ENCODE measurements at regions not wholly inside any gene's neighbourhood (a gene's known extent, or its start where the extent isn't known, plus 50 kb on each side); places are given as distances from the start of the nearest gene placed in this dataset.
"Not testable (repeated sequence)": the region's sequence is repeated elsewhere in the genome, so short reads cannot be mapped to it uniquely, and the experiment has no call there.

DNA sequence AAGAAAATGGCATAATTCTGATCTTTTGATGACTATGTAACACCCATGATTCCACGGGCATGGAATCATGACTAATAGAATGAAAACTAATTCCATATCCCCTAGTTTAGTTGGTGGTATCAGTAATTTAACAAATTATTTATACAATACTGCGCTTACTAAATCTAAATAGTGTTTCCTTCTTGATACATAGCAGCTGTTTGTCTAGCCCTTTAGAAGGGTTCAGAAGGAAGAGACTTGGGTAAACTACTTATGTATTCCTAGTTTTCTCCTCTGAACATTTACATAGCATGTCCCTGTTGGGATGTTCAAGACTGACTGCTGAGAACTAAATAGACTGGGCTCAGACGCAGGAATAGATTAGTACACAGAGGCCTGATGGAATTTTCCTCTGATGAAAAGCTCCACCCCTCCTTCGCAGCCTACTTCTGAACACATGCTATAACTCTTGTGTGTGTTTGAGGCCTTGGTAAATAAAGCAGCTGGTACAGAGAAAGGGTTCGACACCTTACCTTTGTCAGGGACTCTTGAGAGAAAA is 330.6 kb upstream of the LMCD1 start:
- no peak for DNase-seq
- Mint-ChIP-seq H3K4me3 (no peak overlapping the region), H3K4me1 (ENCODE audit: low read depth) (no peaks in the 10 kb centered on the region), H3K9me3 (peaks cover 0 to 2% of the 10 kb centered on the region in 2 donors), H3K27ac (no peak overlapping the region), H3K36me3 (ENCODE audit: insufficient read depth in 2 of 2) (no peaks in the 10 kb centered on the region), H3K27me3 (ENCODE audit: low read depth) (no peaks in the 10 kb centered on the region)
- no peak for ATAC-seq (replicated peaks in 1 of 2)

DNA sequence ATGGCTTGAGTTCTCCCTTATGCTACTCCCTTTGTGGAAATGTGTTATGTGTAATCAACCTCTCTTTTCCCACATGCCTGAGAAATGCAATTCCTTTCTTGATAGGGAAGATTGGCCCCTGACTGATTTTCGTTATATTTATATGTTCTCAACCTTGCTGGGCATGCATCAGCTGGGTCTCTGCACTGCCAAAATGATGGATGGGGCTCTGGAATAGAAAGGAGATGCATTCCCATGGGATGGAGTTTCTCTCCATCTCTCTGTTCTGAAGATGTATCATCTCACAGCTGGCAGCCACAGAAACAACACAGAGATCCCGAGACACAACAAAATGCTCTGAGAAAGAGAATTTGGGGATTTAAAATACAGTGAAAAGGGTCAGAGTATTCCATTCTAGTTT is 327.7 kb upstream of the LMCD1 start:
- no peaks in the 10 kb centered on the region for H3K36me3 Mint-ChIP-seq (ENCODE audit: insufficient read depth in 2 of 2)
- DNase-seq (no peak), ATAC-seq (replicated peaks in 1 of 2) (no peak)
- no peaks in the 10 kb centered on the region for H3K27me3 Mint-ChIP-seq (ENCODE audit: low read depth)
- no peak overlapping the region for H3K4me3 Mint-ChIP-seq
- no peak overlapping the region for H3K27ac Mint-ChIP-seq
- no peaks in the 10 kb centered on the region for H3K4me1 Mint-ChIP-seq (ENCODE audit: low read depth)
- H3K9me3 Mint-ChIP-seq: no peaks in the 10 kb centered on the region

DNA sequence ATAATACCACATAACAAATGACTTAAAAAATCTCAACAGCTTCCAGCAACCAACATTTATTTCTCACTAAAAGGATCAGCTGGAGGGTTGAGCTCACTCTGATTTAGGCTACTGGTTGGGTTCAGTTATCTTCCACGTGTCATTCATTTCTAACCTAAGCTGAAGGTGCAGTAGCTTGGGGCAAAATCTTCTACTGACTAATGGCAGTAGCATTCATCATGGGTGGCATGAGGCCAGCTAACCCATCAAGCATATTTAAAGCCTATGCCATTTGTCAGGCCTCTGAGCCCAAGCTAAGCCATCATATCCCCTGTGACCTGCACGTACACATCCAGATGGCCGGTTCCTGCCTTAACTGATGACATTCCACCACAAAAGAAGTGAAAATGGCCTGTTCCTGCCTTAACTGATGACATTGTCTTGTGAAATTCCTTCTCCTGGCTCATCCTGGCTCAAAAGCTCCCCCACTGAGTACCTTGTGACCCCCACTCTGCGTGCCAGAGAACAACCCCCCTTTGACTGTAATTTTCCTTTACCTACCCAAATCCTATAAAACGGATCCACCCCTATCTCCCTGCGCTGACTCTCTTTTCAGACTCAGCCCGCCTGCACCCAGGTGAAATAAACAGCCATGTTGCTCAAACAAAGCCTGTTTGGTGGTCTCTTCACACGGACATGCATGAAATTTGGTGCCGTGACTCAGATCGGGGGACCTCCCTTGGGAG is 324.7 kb upstream of the LMCD1 start:
- not testable (repeated sequence) for DNase-seq; H3K9me3 Mint-ChIP-seq; H3K4me3 Mint-ChIP-seq; H3K27me3 Mint-ChIP-seq (ENCODE audit: low read depth); H3K4me1 Mint-ChIP-seq (ENCODE audit: low read depth); ATAC-seq (replicated peaks in 1 of 2); H3K27ac Mint-ChIP-seq; H3K36me3 Mint-ChIP-seq (ENCODE audit: insufficient read depth in 2 of 2)

DNA sequence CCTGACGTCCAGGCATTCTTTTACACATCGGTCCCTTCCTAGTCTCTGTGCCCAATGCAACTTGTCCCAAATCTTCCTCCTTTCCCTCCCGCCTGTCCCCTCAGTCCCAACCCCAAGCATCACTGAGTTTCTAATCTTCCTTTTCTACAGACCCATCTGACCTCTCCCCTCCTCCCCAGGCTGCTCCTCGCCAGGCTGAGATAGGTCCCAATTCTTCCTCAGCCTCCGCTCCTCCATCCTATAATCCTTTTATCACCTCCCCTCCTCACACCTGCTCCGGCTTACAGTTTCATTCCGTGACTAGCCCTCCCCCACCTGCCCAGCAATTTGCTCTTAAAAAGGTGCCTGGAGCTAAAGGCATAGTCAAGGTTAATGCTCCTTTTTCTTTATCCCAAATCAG is 323.1 kb upstream of the LMCD1 start:
- H3K27me3 Mint-ChIP-seq (ENCODE audit: low read depth); H3K4me3 Mint-ChIP-seq; H3K9me3 Mint-ChIP-seq; H3K27ac Mint-ChIP-seq; ATAC-seq (replicated peaks in 1 of 2); DNase-seq; H3K4me1 Mint-ChIP-seq (ENCODE audit: low read depth); H3K36me3 Mint-ChIP-seq (ENCODE audit: insufficient read depth in 2 of 2): not testable (repeated sequence)

DNA sequence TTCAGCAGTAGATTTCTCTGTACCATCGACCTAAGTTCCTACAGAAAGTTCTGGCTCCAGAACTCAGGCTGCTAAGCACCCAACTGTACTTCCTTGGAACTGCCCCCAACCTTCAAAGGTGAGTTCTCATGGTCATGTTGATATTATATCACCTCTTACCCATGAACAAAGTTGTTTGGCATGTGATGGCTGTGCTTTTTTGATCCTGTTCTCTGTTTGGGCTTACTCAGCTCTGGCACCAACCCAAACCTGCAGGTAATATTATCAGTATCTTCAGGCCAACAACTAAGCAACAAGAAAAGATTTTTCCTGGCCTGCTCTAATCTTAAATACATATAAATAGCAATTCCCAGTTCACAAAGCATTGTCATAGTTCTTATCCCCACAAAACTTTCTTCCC is 318.7 kb upstream of the LMCD1 start:
- DNase-seq (no peak), ATAC-seq (replicated peaks in 1 of 2) (no peak)
- Mint-ChIP-seq H3K36me3 (ENCODE audit: insufficient read depth in 2 of 2) (no peaks in the 10 kb centered on the region), H3K4me1 (ENCODE audit: low read depth) (no peaks in the 10 kb centered on the region), H3K4me3 (no peak overlapping the region), H3K9me3 (no peaks in the 10 kb centered on the region), H3K27me3 (ENCODE audit: low read depth) (no peaks in the 10 kb centered on the region), H3K27ac (no peak overlapping the region)

DNA sequence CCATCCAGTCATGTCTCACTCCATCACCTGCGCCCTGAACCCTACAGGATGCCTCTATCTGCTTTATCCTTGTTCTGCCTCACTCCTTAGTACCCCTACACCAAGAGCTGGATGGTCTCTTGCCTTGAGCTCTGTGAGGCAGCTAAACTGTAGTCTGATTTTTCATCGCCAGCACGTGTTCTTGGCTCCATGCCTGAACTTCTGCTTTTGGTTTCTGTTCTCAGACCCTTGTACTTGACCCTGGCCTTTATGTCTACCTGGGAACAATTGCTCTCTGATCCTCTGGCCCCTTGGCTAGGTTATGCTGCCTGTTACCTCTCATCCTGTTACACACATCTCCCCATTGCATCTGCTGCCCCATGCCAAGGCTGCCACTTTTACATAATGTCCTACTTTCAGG is 318.0 kb upstream of the LMCD1 start:
- Mint-ChIP-seq H3K9me3 (no peaks in the 10 kb centered on the region), H3K4me1 (ENCODE audit: low read depth) (no peaks in the 10 kb centered on the region), H3K4me3 (no peak overlapping the region), H3K36me3 (ENCODE audit: insufficient read depth in 2 of 2) (no peaks in the 10 kb centered on the region), H3K27me3 (ENCODE audit: low read depth) (no peaks in the 10 kb centered on the region), H3K27ac (no peak overlapping the region)
- no peak for ATAC-seq (replicated peaks in 1 of 2)
- no peak for DNase-seq

DNA sequence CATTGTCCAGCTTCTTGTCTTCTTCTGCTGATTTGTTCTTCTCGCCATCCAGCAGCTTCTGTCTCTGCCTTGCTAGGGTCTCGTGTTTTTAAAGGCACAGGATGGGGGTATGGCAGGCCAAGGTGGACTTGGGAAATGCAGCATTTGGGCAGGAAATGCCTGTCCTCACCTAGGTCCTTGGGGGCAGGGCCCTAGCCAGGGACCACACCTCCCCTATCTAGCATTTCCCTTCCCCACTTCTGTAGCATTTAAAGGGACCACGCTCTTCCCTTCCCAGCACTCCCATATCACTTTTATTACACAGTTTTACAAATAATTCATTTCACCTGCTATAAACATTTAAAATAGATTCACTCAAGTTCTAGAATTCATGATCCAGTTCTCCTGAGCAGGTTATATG is 315.4 kb upstream of the LMCD1 start:
- Mint-ChIP-seq H3K27ac (no peak overlapping the region), H3K27me3 (ENCODE audit: low read depth) (no peaks in the 10 kb centered on the region), H3K4me3 (no peak overlapping the region), H3K4me1 (ENCODE audit: low read depth) (no peaks in the 10 kb centered on the region), H3K36me3 (ENCODE audit: insufficient read depth in 2 of 2) (no peaks in the 10 kb centered on the region), H3K9me3 (no peaks in the 10 kb centered on the region)
- DNase-seq (no peak), ATAC-seq (replicated peaks in 1 of 2) (no peak)

DNA sequence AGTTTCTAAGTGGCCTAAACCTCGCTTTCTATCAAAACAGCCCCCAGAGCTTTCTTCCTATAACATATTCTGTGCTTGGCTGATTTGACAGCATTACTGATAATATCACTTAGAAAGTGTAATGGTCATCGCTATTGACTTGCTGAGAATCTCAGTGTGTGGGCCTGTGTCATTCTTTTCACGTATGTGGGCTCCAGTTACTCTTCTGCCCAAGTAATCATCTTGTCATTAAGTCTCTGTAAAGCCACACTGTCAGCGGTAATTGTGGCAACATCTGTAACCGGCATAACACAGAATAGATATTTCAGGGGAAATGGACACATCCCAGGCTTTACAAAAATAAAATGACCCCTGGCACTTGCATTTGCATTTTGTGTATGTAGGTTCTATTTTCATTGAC is 313.6 kb upstream of the LMCD1 start:
- Mint-ChIP-seq H3K4me3 (no peak overlapping the region), H3K27ac (no peak overlapping the region), H3K9me3 (peaks cover 5% of the 10 kb centered on the region in 2 donors), H3K27me3 (ENCODE audit: low read depth) (no peaks in the 10 kb centered on the region), H3K36me3 (ENCODE audit: insufficient read depth in 2 of 2) (peaks cover 0 to 3% of the 10 kb centered on the region in 2 donors), H3K4me1 (ENCODE audit: low read depth) (no peaks in the 10 kb centered on the region)
- ATAC-seq (replicated peaks in 1 of 2) (no peak), DNase-seq (no peak)

DNA sequence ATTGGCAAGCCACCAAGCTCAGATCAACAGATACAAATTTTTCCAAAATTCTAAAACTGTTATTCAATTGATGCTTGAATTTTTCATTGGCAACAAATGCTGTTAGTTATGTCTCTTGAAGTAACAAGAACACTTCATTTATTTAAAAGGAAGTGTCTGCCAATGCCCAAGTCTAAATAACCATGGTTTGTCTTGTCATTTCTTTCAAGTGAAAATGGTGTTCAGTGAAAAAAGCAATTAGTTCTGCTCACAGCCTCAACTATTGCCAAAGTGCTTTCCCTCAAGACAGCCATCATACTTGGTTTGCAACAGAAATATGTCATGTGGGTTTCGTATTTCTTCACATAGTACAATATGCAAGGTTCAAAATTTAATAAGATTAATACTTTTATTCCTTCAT is 312.6 kb upstream of the LMCD1 start:
- peaks cover 5% of the 10 kb centered on the region in 2 donors for H3K9me3 Mint-ChIP-seq
- DNase-seq (no peak), ATAC-seq (replicated peaks in 1 of 2) (no peak)
- H3K27ac Mint-ChIP-seq: no peak overlapping the region
- peaks cover 0 to 3% of the 10 kb centered on the region in 2 donors for H3K36me3 Mint-ChIP-seq (ENCODE audit: insufficient read depth in 2 of 2)
- H3K27me3 Mint-ChIP-seq (ENCODE audit: low read depth): no peaks in the 10 kb centered on the region
- no peak overlapping the region for H3K4me3 Mint-ChIP-seq
- H3K4me1 Mint-ChIP-seq (ENCODE audit: low read depth): no peaks in the 10 kb centered on the region

DNA sequence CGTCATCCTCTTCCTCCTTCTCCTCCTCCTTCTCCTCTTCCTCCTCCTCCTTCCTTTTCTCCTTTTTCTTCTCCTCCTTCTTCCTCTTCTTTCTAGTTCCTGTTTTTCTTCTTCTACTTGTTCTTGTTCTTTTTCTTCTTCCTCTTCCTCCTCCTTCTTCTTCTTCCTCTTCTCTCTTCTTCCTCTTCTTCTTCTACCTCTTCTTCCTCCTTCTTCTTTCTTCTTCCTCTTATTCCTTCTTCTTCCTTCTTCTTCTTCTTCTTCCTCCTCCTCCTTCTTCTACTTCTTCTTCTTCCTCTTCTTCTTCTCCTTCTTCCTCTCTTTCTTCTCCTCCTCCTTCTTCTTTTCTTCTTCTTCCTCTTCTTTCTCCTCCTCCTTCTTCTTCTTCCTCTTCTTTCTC is 310.2 kb upstream of the LMCD1 start:
- Mint-ChIP-seq H3K4me3 (no peak overlapping the region), H3K36me3 (ENCODE audit: insufficient read depth in 2 of 2) (peaks cover 0 to 3% of the 10 kb centered on the region in 2 donors), H3K4me1 (ENCODE audit: low read depth) (no peaks in the 10 kb centered on the region), H3K9me3 (peaks cover 5% of the 10 kb centered on the region in 2 donors), H3K27ac (no peak overlapping the region), H3K27me3 (ENCODE audit: low read depth) (no peaks in the 10 kb centered on the region)
- no peak for ATAC-seq (replicated peaks in 1 of 2)
- DNase-seq: no peak

DNA sequence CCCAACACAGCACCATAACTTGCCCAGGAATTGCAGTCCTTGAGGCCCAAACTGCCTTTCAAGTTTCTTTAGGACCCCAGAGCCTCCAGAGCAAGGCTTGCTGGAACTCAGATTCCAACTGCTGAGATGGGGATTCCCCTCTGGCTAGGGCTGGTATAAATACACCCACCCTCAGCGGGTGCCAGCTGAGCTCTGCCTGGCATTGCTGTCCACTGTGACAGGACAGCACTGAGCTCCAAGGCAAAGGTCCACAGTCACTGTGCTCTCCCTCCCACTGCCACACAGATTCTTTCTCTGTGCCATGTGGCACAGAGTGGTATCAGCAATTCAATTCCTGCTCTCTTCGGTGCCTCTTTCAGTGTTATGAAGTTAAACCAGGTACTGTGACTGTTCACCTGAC is 304.2 kb upstream of the LMCD1 start:
- H3K4me1 Mint-ChIP-seq (ENCODE audit: low read depth): no peaks in the 10 kb centered on the region
- H3K27me3 Mint-ChIP-seq (ENCODE audit: low read depth): no peaks in the 10 kb centered on the region
- peaks cover 0 to 2% of the 10 kb centered on the region in 2 donors for H3K36me3 Mint-ChIP-seq (ENCODE audit: insufficient read depth in 2 of 2)
- H3K4me3 Mint-ChIP-seq: no peak overlapping the region
- DNase-seq: no peak
- no peak overlapping the region for H3K27ac Mint-ChIP-seq
- no peaks in the 10 kb centered on the region for H3K9me3 Mint-ChIP-seq
- no peak for ATAC-seq (replicated peaks in 1 of 2)

DNA sequence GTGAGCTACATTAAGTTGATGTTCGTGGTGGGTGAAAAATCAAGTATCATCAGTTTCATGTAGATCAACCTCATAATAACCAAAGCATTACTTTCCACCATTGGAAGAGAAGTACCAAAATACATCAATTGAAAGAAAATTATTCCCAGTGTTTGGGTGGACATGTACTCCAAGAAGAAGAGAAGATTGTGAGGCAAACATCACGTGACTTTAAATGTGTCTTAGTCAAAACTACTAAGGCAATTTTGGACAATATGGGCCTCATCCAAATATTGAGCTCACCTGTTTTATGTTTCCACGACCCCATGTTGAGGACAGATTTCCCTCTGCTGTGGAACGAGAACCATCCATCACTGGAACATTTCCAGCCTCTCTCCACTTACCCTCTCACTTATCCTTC is 303.0 kb upstream of the LMCD1 start:
- ATAC-seq (replicated peaks in 1 of 2) (no peak), DNase-seq (no peak)
- H3K27me3 Mint-ChIP-seq (ENCODE audit: low read depth): no peaks in the 10 kb centered on the region
- no peaks in the 10 kb centered on the region for H3K9me3 Mint-ChIP-seq
- H3K27ac Mint-ChIP-seq: no peak overlapping the region
- no peak overlapping the region for H3K4me3 Mint-ChIP-seq
- peaks cover 0 to 2% of the 10 kb centered on the region in 2 donors for H3K36me3 Mint-ChIP-seq (ENCODE audit: insufficient read depth in 2 of 2)
- no peaks in the 10 kb centered on the region for H3K4me1 Mint-ChIP-seq (ENCODE audit: low read depth)

DNA sequence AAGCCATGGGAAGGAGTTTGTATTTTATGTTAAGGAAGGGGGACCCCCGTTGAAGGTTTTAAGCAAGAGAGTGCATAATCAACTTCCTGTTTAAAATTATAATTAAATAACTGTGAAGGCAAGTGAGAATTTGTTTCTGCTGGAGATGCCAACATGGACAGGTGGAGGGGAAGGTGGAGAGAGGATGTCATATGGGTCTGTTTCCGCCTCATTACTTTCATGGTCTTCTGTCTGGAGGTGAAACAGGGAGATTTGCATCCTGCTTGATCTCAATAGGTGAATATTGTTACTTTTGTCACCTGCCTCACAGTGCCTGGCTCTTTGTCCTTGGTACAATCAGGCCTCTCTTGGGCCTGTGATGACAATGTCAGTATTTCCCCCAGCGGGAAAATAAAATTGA is 300.6 kb upstream of the LMCD1 start:
- Mint-ChIP-seq H3K27me3 (ENCODE audit: low read depth) (no peaks in the 10 kb centered on the region), H3K27ac (no peak overlapping the region), H3K4me1 (ENCODE audit: low read depth) (no peaks in the 10 kb centered on the region), H3K4me3 (no peak overlapping the region), H3K9me3 (no peaks in the 10 kb centered on the region), H3K36me3 (ENCODE audit: insufficient read depth in 2 of 2) (peaks cover 0 to 2% of the 10 kb centered on the region in 2 donors)
- no peak for ATAC-seq (replicated peaks in 1 of 2)
- DNase-seq: no peak

DNA sequence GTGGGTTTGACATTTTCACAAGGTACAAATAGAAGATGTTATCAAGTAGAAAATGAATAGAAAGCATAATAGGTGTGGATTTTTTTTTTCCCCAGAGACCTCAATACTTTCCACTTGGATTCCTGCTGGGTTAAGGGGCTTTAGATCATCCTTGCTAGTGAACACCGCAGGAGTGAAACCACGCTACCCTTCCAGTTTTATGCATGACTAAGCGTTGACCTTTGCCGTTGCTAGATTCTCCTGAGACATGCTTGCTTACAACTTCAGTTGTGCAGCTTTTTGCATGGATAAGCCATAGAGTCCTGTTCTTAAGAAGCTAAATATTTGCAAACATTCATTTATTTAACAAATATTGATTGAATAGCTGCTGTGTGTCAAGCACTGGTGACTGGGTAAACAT is 299.7 kb upstream of the LMCD1 start:
- Mint-ChIP-seq H3K27me3 (ENCODE audit: low read depth) (no peaks in the 10 kb centered on the region), H3K36me3 (ENCODE audit: insufficient read depth in 2 of 2) (peaks cover 0 to 2% of the 10 kb centered on the region in 2 donors), H3K4me3 (no peak overlapping the region), H3K27ac (no peak overlapping the region), H3K9me3 (no peaks in the 10 kb centered on the region), H3K4me1 (ENCODE audit: low read depth) (no peaks in the 10 kb centered on the region)
- ATAC-seq (replicated peaks in 1 of 2): no peak
- DNase-seq: no peak

Measured in activated T-cell treated with anti-CD3 and anti-CD28 coated beads, Interleukin-2, amount 50 U/mL, for 72 hours (primary cell).